K562 (cell line): ENCODE measurements at regions not wholly inside any gene's neighbourhood (a gene's known extent, or its start where the extent isn't known, plus 50 kb on each side); places are given as distances from the start of the nearest gene placed in this dataset.
A peak's percentile ranks its signal among the peaks of the same experiment; 100 is the strongest.

Experiments used
- ATAC-seq: fragments of 200-7000 bp; cut with Tn5 transposase; 3 replicates; pipeline ENCODE4 v1.9.1; 2020; ENCODE audit warnings: moderate library complexity
- BruUV-seq: library from RNA; stranded (reverse); fragments of 400-500 nt; replicated peaks from 2 replicates; lab custom pipeline; 2021; lab: Mats Ljungman, UMichigan
- CTCF ChIA-PET: fragments of 300-600 bp; formaldehyde crosslinking; extraction: SDS; loops from one replicate; lab custom pipeline; 2021; ENCODE audit warnings: low intra/inter-chr PET ratio; lab: Yijun Ruan, JAX
- POLR2A ChIA-PET: fragments of 300-600, 350-650 bp; sonication (Branson Sonifier 250); formaldehyde crosslinking; extraction: SDS; loops from one replicate; lab custom pipeline; 2021; ENCODE audit warnings: antibody characterized with exemption, inconsistent platforms; lab: Yijun Ruan, JAX
- DNase-seq, 4 experiments: peaks; one replicate each; pipeline versions ENCODE4 v3.0.0 to v3.0.0-alpha.2; 2011 to 2018; ENCODE audit warnings: low spot score in 3 of 4, mixed read lengths in 3 of 4; ENCODE audit errors: extremely low read depth in 1 of 4
- FAIRE-seq: peaks from 2 replicates; lab custom pipeline; 2011; peaks lifted over from hg19 to GRCh38; lab: Jason Lieb, UNC
- H2AFZ ChIP-seq: 2 replicates; pipeline ENCODE4 v1.6.0; 2011; ENCODE audit warnings: low read depth, low read length, control low read depth, inconsistent platforms
- H3K27ac ChIP-seq: fragments of 200-600 bp; 3 replicates; pipeline ENCODE4 v1.8.0; 2011; ENCODE audit warnings: low read depth, mild to moderate bottlenecking, control low read depth, inconsistent platforms, low read length, moderate library complexity, mixed read lengths; ENCODE audit errors: extremely low read depth
- H3K27me3 ChIP-seq, 2 experiments: fragments of 300-600 bp in 1 of 2; 2 replicates in 1 of 2; 3 replicates in 1 of 2; pipeline versions ENCODE4 v1.6.0 to v1.8.0; 2011; ENCODE audit warnings: inconsistent platforms in 2 of 2, low read length in 2 of 2, mild to moderate bottlenecking in 1 of 2, mixed read lengths in 1 of 2, moderate library complexity in 1 of 2; ENCODE audit not compliant: control insufficient read depth in 2 of 2, insufficient read depth in 2 of 2
- H3K36me3 ChIP-seq: fragments of 300-600 bp; 3 replicates; pipeline ENCODE4 v1.8.0; 2011; ENCODE audit warnings: mild to moderate bottlenecking, low read length, inconsistent platforms; ENCODE audit not compliant: control insufficient read depth, insufficient read depth
- H3K4me1 ChIP-seq, 2 experiments: fragments of 200-600 bp in 1 of 2; replicated peaks in 1 of 2; 2 replicates in 1 of 2; 3 replicates in 1 of 2; pipeline versions ENCODE4 v1.5.1 to v1.8.0; 2011; ENCODE audit warnings: inconsistent platforms in 2 of 2, low read length in 2 of 2, mild to moderate bottlenecking in 1 of 2, mixed read lengths in 1 of 2, moderate library complexity in 1 of 2; ENCODE audit not compliant: control insufficient read depth in 2 of 2, insufficient read depth in 2 of 2
- H3K4me2 ChIP-seq: 2 replicates; pipeline ENCODE4 v1.6.1; 2011; ENCODE audit warnings: low read length, control low read depth, inconsistent platforms, mixed read lengths; ENCODE audit not compliant: insufficient read depth
- H3K4me3 ChIP-seq: fragments of 200-600 bp; sonication (generic), shearing (Covaris generic); 2 replicates; pipeline ENCODE4 v1.5.1; 2016; ENCODE audit warnings: control low read depth, inconsistent platforms
- H3K79me2 ChIP-seq: fragments of 200-600 bp; 3 replicates; pipeline ENCODE4 v1.8.0; 2011; ENCODE audit warnings: low read length, inconsistent platforms; ENCODE audit not compliant: control insufficient read depth, insufficient read depth
- H3K9ac ChIP-seq, 2 experiments: 2 replicates each; pipeline versions ENCODE4 v1.6.0 to v1.6.1; 2011; ENCODE audit warnings: low read depth in 2 of 2, low read length in 2 of 2, control low read depth in 1 of 2, inconsistent platforms in 1 of 2, mild to moderate bottlenecking in 1 of 2, mixed read lengths in 1 of 2; ENCODE audit not compliant: insufficient read depth in 1 of 2
- H3K9me1 ChIP-seq: one replicate; pipeline ENCODE4 v1.6.0; 2011; ENCODE audit warnings: inconsistent platforms, mild to moderate bottlenecking, low read length, moderate library complexity; ENCODE audit not compliant: control insufficient read depth, insufficient read depth
- H3K9me3 ChIP-seq: replicated peaks from 2 replicates; pipeline ENCODE4 v1.5.1; 2011; ENCODE audit warnings: low read depth, low read length, inconsistent platforms; ENCODE audit not compliant: control insufficient read depth, insufficient read depth
- H4K20me1 ChIP-seq: replicated peaks from 2 replicates; pipeline ENCODE4 v1.6.1; 2011; ENCODE audit warnings: low read length, inconsistent platforms, mixed read lengths; ENCODE audit not compliant: control insufficient read depth, insufficient read depth
- ARHGAP35 ChIP-seq: fragments of 450-650 bp; IDR thresholded peaks from 2 replicates; pipeline ENCODE4 v1.6.1; 2018; ENCODE audit not compliant: partially characterized antibody
- ARNT ChIP-seq, 2 experiments: fragments of 450-650 bp; IDR thresholded peaks; 2 replicates each; pipeline ENCODE4 v1.6.1; 2016; ENCODE audit warnings: mild to moderate bottlenecking in 1 of 2
- DIDO1 ChIP-seq: fragments of 450-650 bp; IDR thresholded peaks from 2 replicates; pipeline ENCODE4 v1.6.1; 2016; ENCODE audit warnings: low read depth, missing biosample characterization, missing genetic modification characterization
- EHMT2 ChIP-seq: fragments of 450-650 bp; IDR thresholded peaks from 2 replicates; pipeline ENCODE4 v1.6.1; 2018; ENCODE audit warnings: antibody characterized with exemption
- EP400 ChIP-seq: fragments of 450-650 bp; IDR thresholded peaks from 2 replicates; pipeline ENCODE4 v1.6.1; 2017; ENCODE audit warnings: antibody characterized with exemption, mild to moderate bottlenecking, moderate library complexity
- KAT7 ChIP-seq: sonication (generic); formaldehyde crosslinking; IDR thresholded peaks from 2 replicates; pipeline ENCODE4 v1.8.0; 2022; ENCODE audit warnings: missing genetic modification reagents, mild to moderate bottlenecking, borderline replicate concordance
- KDM5B ChIP-seq: fragments of 200-600 bp; sonication (generic); IDR thresholded peaks from 2 replicates; pipeline ENCODE4 v1.6.1; 2012; ENCODE audit warnings: low read depth, mild to moderate bottlenecking, moderate library complexity, low read length, control low read depth, inconsistent platforms; ENCODE audit not compliant: insufficient replicate concordance
- MAFF ChIP-seq: IDR thresholded peaks from 2 replicates; pipeline ENCODE4 v1.6.1; 2012; ENCODE audit warnings: low read length, improper control_type of control experiment
- MAFK ChIP-seq: IDR thresholded peaks from 2 replicates; pipeline ENCODE4 v1.6.1; 2011; ENCODE audit warnings: low read length, improper control_type of control experiment
- NFYB ChIP-seq: IDR thresholded peaks from 2 replicates; pipeline ENCODE4 v1.6.1; 2011; ENCODE audit warnings: mild to moderate bottlenecking, moderate library complexity; ENCODE audit not compliant: insufficient read length; ENCODE audit errors: extremely low read depth
- RAD21 ChIP-seq, 2 experiments: fragments of 250-450 bp in 1 of 2; fragments of 450-650 bp in 1 of 2; sonication (Bioruptor Pico) in 1 of 2; formaldehyde crosslinking in 1 of 2; IDR thresholded peaks in 1 of 2; conservative IDR thresholded peaks in 1 of 2; 2 replicates each; pipeline versions ENCODE4 v1.4.0 to v1.8.0; 2020 to 2022; ENCODE audit warnings: mild to moderate bottlenecking in 2 of 2, moderate library complexity in 1 of 2
- RBM39 ChIP-seq: fragments of 200-400 bp; formaldehyde crosslinking; optimal IDR thresholded peaks from 2 replicates; pipeline ENCODE3; 2018; ENCODE audit warnings: low read depth, low read length
- SP2 ChIP-seq: IDR thresholded peaks from 2 replicates; pipeline ENCODE4 v1.6.1; 2011; ENCODE audit warnings: mild to moderate bottlenecking, low read depth, low read length, moderate library complexity; ENCODE audit not compliant: poor library complexity, severe bottlenecking; ENCODE audit errors: extremely low read depth
- THRAP3 ChIP-seq: fragments of 450-650 bp; IDR thresholded peaks from 2 replicates; pipeline ENCODE4 v1.6.1; 2016; ENCODE audit warnings: mild to moderate bottlenecking, inconsistent platforms, borderline replicate concordance
- TRIM24 ChIP-seq, 2 experiments: fragments of 450-650 bp; IDR thresholded peaks; 2 replicates each; pipeline ENCODE4 v1.6.1; 2016
- XRCC4 ChIP-seq: IDR thresholded peaks from one replicate; pipeline ENCODE4 v1.6.1; 2011; ENCODE audit not compliant: insufficient read depth, insufficient read length; ENCODE audit errors: extremely low read depth
- ZNF561 ChIP-seq: fragments of 450-650 bp; formaldehyde crosslinking; conservative IDR thresholded peaks from 2 replicates; pipeline ENCODE4 v1.4.0; 2020; ENCODE audit warnings: mild to moderate bottlenecking, moderate library complexity
- ZNF586 ChIP-seq: fragments of 450-650 bp; formaldehyde crosslinking; conservative IDR thresholded peaks from 2 replicates; pipeline ENCODE4 v1.4.0; 2020; ENCODE audit warnings: mild to moderate bottlenecking, moderate library complexity
- ZNF644 ChIP-seq: fragments of 200-800 bp; sonication (Bioruptor generic); IDR thresholded peaks from 2 replicates; pipeline ENCODE4 v1.6.1; 2016; ENCODE audit warnings: low read depth, missing genetic modification characterization, missing compliant biosample characterization
- WGBS: fragments of 100-300 bp; shearing (Covaris generic); methylation state at CpG from one replicate; pipeline ENCODE4 v1.1.6; 2016; ENCODE audit warnings: low coverage, mixed read lengths; ENCODE audit not compliant: insufficient coverage; ENCODE audit errors: missing lambda C conversion rate; 5-methylcytosine and 5-hydroxymethylcytosine counted together
- in situ Hi-C: fragments of 300-500 bp; cut with MboI; formaldehyde crosslinking; loops from 4 replicates; pipeline ENCODE4 v1.15.0; 2018; ENCODE audit warnings: inconsistent platforms, mixed read lengths
- intact Hi-C: fragments of 100-400 bp; cut with micrococcal nuclease; formaldehyde crosslinking; loops from 2 replicates; pipeline ENCODE4 v1.14.2; 2022
- TF ChIP-seq, protein P1 (sequence below): sonication (generic); formaldehyde crosslinking; IDR thresholded peaks from 2 replicates; pipeline ENCODE4 v1.8.0; 2022; ENCODE audit warnings: missing genetic modification reagents, mild to moderate bottlenecking, borderline replicate concordance
- TF ChIP-seq, protein P2 (sequence below): sonication (generic); formaldehyde crosslinking; IDR thresholded peaks from 2 replicates; pipeline ENCODE4 v1.8.0; 2022; ENCODE audit warnings: mild to moderate bottlenecking, missing genetic modification reagents

DNA sequence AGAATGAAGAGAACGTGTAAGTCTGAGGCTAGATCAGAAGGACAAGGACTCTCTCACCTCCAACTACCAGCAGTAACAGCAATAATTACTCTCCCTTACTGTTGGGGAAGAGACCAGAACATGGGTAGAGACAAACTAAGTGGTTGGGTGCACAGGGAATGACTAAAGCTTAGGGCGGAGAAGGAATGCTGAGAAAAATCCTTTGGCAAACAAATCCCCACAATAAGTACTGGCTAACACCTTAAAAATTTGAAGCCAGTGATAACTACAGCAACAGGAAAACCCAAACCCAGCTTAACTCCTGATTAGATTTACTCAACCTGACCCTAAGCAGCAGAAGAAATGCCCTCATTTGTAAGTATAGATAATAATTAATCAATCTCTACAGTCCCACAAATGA, 759.0 kb downstream of the AACS start (continued):
- TF ChIP-seq KDM5B (no peak), THRAP3 (no peak), ZNF561 (no peak), KAT7 (no peak)
- TF ChIP-seq, protein P1, sequence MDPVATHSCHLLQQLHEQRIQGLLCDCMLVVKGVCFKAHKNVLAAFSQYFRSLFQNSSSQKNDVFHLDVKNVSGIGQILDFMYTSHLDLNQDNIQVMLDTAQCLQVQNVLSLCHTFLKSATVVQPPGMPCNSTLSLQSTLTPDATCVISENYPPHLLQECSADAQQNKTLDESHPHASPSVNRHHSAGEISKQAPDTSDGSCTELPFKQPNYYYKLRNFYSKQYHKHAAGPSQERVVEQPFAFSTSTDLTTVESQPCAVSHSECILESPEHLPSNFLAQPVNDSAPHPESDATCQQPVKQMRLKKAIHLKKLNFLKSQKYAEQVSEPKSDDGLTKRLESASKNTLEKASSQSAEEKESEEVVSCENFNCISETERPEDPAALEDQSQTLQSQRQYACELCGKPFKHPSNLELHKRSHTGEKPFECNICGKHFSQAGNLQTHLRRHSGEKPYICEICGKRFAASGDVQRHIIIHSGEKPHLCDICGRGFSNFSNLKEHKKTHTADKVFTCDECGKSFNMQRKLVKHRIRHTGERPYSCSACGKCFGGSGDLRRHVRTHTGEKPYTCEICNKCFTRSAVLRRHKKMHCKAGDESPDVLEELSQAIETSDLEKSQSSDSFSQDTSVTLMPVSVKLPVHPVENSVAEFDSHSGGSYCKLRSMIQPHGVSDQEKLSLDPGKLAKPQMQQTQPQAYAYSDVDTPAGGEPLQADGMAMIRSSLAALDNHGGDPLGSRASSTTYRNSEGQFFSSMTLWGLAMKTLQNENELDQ (CRISPR knock-in tag), result no peak

DNA sequence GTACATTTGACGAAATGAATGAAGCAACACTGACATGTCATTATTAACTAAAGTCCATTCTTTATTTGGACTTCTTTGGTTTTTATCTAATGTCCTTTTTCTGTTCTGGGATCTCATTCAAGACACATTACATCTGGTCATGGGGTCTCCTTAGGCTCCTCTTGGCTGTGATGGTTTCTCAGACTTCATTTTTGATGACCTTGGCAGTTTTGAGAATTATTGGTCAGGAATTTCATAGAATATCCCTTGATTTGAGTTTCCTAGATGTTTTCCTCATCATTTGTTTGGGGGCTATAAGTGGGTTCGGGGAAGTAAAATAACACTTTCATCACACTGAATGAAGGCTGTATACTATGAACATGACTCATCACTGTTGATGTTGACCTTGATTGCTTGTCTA, 770.6 kb downstream of the AACS start:
- Histone ChIP-seq H3K27me3 (no peaks in the 10 kb centered on the region), H4K20me1 (no peaks in the 10 kb centered on the region), H3K9me1 (no peaks in the 10 kb centered on the region), H3K4me3 (no peak overlapping the region), H3K9ac (no peak overlapping the region), H3K4me1 (no peaks in the 10 kb centered on the region), H3K36me3 (no peaks in the 10 kb centered on the region), H3K9me3 (no peaks in the 10 kb centered on the region; the same call in 1 of the 2 replicates), H3K4me2 (no peak overlapping the region), H3K79me2 (no peaks in the 10 kb centered on the region), H3K27ac (no peak overlapping the region), H2AFZ (no peak overlapping the region)
- in situ Hi-C loops (no loop called here), intact Hi-C loops (no loop called here)
- no peak for FAIRE-seq
- no peak for DNase-seq
- 0% methylated on average over 2 of the region's 2 CpGs for WGBS
- POLR2A ChIA-PET, result no interaction called here
- BruUV-seq, result no TSS peak
- CTCF ChIA-PET, result no interaction called here
- no peak for ATAC-seq
- TF ChIP-seq ZNF586 (CRISPR knock-in tag) (no peak), ZNF644 (no peak), MAFF (peak; percentile 53), ARNT (IDR thresholded peaks at IDR 0.05) (no peak), EHMT2 (no peak), MAFK (0 out of 2 replicates have a peak, but pooled peaks have one; percentile 25), SP2 (no peak), RBM39 (no peak), DIDO1 (tag) (no peak), ARHGAP35 (no peak), NFYB (no peak), TRIM24 (IDR thresholded peaks at IDR 0.05) (no peak), XRCC4 (no peak), RAD21 (CRISPR knock-in tag; conservative IDR thresholded peaks at IDR 0.05 in 1 of 2, IDR thresholded peaks at IDR 0.05 in 1 of 2) (no peak), EP400 (no peak)
- TF ChIP-seq, protein P2, sequence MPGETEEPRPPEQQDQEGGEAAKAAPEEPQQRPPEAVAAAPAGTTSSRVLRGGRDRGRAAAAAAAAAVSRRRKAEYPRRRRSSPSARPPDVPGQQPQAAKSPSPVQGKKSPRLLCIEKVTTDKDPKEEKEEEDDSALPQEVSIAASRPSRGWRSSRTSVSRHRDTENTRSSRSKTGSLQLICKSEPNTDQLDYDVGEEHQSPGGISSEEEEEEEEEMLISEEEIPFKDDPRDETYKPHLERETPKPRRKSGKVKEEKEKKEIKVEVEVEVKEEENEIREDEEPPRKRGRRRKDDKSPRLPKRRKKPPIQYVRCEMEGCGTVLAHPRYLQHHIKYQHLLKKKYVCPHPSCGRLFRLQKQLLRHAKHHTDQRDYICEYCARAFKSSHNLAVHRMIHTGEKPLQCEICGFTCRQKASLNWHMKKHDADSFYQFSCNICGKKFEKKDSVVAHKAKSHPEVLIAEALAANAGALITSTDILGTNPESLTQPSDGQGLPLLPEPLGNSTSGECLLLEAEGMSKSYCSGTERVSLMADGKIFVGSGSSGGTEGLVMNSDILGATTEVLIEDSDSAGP (CRISPR knock-in tag), result no peak
